Stimulated activated naive CD4-positive, alpha-beta T cell treated with Interleukin-2 at 50 U/mL for 16 hours (primary cell): ENCODE measurements at regions not wholly inside any gene's neighbourhood (a gene's known extent, or its start where the extent isn't known, plus 50 kb on each side); places are given as distances from the start of the nearest gene placed in this dataset.

Experiments used
- DNase-seq: peaks from one replicate; lab custom pipeline; 2025; lab: John Stamatoyannopoulos, UW

- DNase-seq, result no peak
These were observed 259.0 kb upstream of the GHITM start for GRCh38 chr10:83880252-83880791.

GRCh38 chr10:83881661-83882060 lies 257.6 kb upstream of the GHITM start:
- DNase-seq, result no peak

- no peak for DNase-seq
These were observed 252.4 kb upstream of the GHITM start for GRCh38 chr10:83886871-83887270.

- DNase-seq, result no peak
These were observed 246.6 kb upstream of the GHITM start for GRCh38 chr10:83892737-83893136.

- DNase-seq, result no peak
These were observed 243.1 kb upstream of the GHITM start for GRCh38 chr10:83896219-83896618.

GRCh38 chr10:83897626-83898025 lies 241.7 kb upstream of the GHITM start:
- DNase-seq, result no peak

GRCh38 chr10:83908506-83908905 lies 230.8 kb upstream of the GHITM start:
- DNase-seq, result no peak

GRCh38 chr10:83909001-83909400 lies 230.3 kb upstream of the GHITM start:
- no peak for DNase-seq

GRCh38 chr10:83915801-83916200 lies 223.5 kb upstream of the GHITM start:
- DNase-seq, result no peak

- DNase-seq, result no peak
These were observed 221.5 kb upstream of the GHITM start for GRCh38 chr10:83917537-83918506.

GRCh38 chr10:83919187-83919586 lies 220.1 kb upstream of the GHITM start:
- DNase-seq, result no peak

- DNase-seq, result no peak
These were observed 217.1 kb upstream of the GHITM start for GRCh38 chr10:83921984-83922860.

- DNase-seq, result no peak
These were observed 214.2 kb upstream of the GHITM start for GRCh38 chr10:83925133-83925532.

GRCh38 chr10:83926606-83927005 lies 212.7 kb upstream of the GHITM start:
- DNase-seq, result no peak

GRCh38 chr10:83927166-83927565 lies 212.1 kb upstream of the GHITM start:
- no peak for DNase-seq

GRCh38 chr10:83929399-83929798 lies 209.9 kb upstream of the GHITM start:
- no peak for DNase-seq

- no peak for DNase-seq
These were observed 207.6 kb upstream of the GHITM start for GRCh38 chr10:83931669-83932068.

GRCh38 chr10:83932245-83932644 lies 207.1 kb upstream of the GHITM start:
- no peak for DNase-seq

GRCh38 chr10:83934062-83934461 lies 205.2 kb upstream of the GHITM start:
- no peak for DNase-seq

GRCh38 chr10:83934641-83935338 lies 204.5 kb upstream of the GHITM start:
- DNase-seq, result no peak

GRCh38 chr10:83935339-83935736 lies 204.0 kb upstream of the GHITM start:
- no peak for DNase-seq

GRCh38 chr10:83935911-83936310 lies 203.4 kb upstream of the GHITM start:
- DNase-seq, result no peak
